ENCODE measurements at regions not wholly inside any gene's neighbourhood (a gene's known extent, or its start where the extent isn't known, plus 50 kb on each side); places are given as distances from the start of the nearest gene placed in this dataset.

GRCh38 chr5:74326571-74327338, 313.8 kb downstream of the ENC1 start:
- 67% methylated on average over 6 of the region's 6 CpGs for WGBS
- Histone ChIP-seq H3K27ac (ENCODE audit: low read depth) (no peak overlapping the region), H3K4me3 (ENCODE audit: low read depth, low read length) (no peak overlapping the region), H3K36me3 (ENCODE audit: insufficient read depth) (no peaks in the 10 kb centered on the region), H3K4me1 (ENCODE audit: insufficient read depth) (no peaks in the 10 kb centered on the region)
- peak; percentile 51 for DNase-seq (ENCODE audit: extremely low spot score)

GRCh38 chr5:74325866-74326265, 314.7 kb downstream of the ENC1 start:
- Histone ChIP-seq H3K4me1 (ENCODE audit: insufficient read depth) (no peaks in the 10 kb centered on the region), H3K36me3 (ENCODE audit: insufficient read depth) (no peaks in the 10 kb centered on the region), H3K27ac (ENCODE audit: low read depth) (no peak overlapping the region), H3K4me3 (ENCODE audit: low read depth, low read length) (no peak overlapping the region)
- 93% methylated on average over 2 of the region's 2 CpGs for WGBS
- no peak for DNase-seq (ENCODE audit: extremely low spot score)

GRCh38 chr5:74324556-74324955, 316.0 kb downstream of the ENC1 start:
- Histone ChIP-seq H3K4me1 (ENCODE audit: insufficient read depth) (no peaks in the 10 kb centered on the region), H3K36me3 (ENCODE audit: insufficient read depth) (no peaks in the 10 kb centered on the region), H3K27ac (ENCODE audit: low read depth) (no peak overlapping the region), H3K4me3 (ENCODE audit: low read depth, low read length) (no peak overlapping the region)
- DNase-seq (ENCODE audit: extremely low spot score): no peak
- WGBS: 93% methylated on average over 4 of the region's 4 CpGs

GRCh38 chr5:74322944-74323343, 317.6 kb downstream of the ENC1 start:
- Histone ChIP-seq H3K36me3 (ENCODE audit: insufficient read depth) (no peaks in the 10 kb centered on the region), H3K4me1 (ENCODE audit: insufficient read depth) (no peaks in the 10 kb centered on the region), H3K27ac (ENCODE audit: low read depth) (no peak overlapping the region), H3K4me3 (ENCODE audit: low read depth, low read length) (no peak overlapping the region)
- 64% methylated on average over 3 of the region's 3 CpGs for WGBS
- DNase-seq (ENCODE audit: extremely low spot score): no peak

- H3K36me3 ChIP-seq (ENCODE audit: insufficient read depth): no peaks in the 10 kb centered on the region
- no peak overlapping the region for H3K4me3 ChIP-seq (ENCODE audit: low read depth, low read length)
- no peak for DNase-seq (ENCODE audit: extremely low spot score)
- no peak overlapping the region for H3K27ac ChIP-seq (ENCODE audit: low read depth)
- H3K4me1 ChIP-seq (ENCODE audit: insufficient read depth): no peaks in the 10 kb centered on the region
- 83% methylated on average over 2 of the region's 2 CpGs for WGBS
Observed at GRCh38 chr5:74322191-74322590, 318.3 kb downstream of the ENC1 start.

- Histone ChIP-seq H3K27ac (ENCODE audit: low read depth) (no peak overlapping the region), H3K4me1 (ENCODE audit: insufficient read depth) (no peaks in the 10 kb centered on the region), H3K36me3 (ENCODE audit: insufficient read depth) (no peaks in the 10 kb centered on the region), H3K4me3 (ENCODE audit: low read depth, low read length) (no peak overlapping the region)
- no peak for DNase-seq (ENCODE audit: extremely low spot score)
- 88% methylated on average over 5 of the region's 5 CpGs for WGBS
Observed at GRCh38 chr5:74321326-74321725, 319.2 kb downstream of the ENC1 start.

GRCh38 chr5:74320526-74320925, 320.0 kb downstream of the ENC1 start:
- H3K4me1 ChIP-seq (ENCODE audit: insufficient read depth): no peaks in the 10 kb centered on the region
- WGBS: 89% methylated on average over 4 of the region's 4 CpGs
- no peak overlapping the region for H3K4me3 ChIP-seq (ENCODE audit: low read depth, low read length)
- DNase-seq (ENCODE audit: extremely low spot score): no peak
- no peaks in the 10 kb centered on the region for H3K36me3 ChIP-seq (ENCODE audit: insufficient read depth)
- H3K27ac ChIP-seq (ENCODE audit: low read depth): no peak overlapping the region

- no peak overlapping the region for H3K27ac ChIP-seq (ENCODE audit: low read depth)
- H3K4me3 ChIP-seq (ENCODE audit: low read depth, low read length): no peak overlapping the region
- no peak for DNase-seq (ENCODE audit: extremely low spot score)
- WGBS: 87% methylated on average over 3 of the region's 3 CpGs
- H3K36me3 ChIP-seq (ENCODE audit: insufficient read depth): no peaks in the 10 kb centered on the region
- H3K4me1 ChIP-seq (ENCODE audit: insufficient read depth): peaks cover 2% of the 10 kb centered on the region
Observed at GRCh38 chr5:74319076-74319475, 321.5 kb downstream of the ENC1 start.

- 41% methylated on average over 3 of the region's 3 CpGs for WGBS
- peak; percentile 36 for DNase-seq (ENCODE audit: extremely low spot score)
Observed at GRCh38 chr5:74316064-74316603, 324.4 kb downstream of the ENC1 start.

GRCh38 chr5:74314906-74315305, 325.6 kb downstream of the ENC1 start:
- DNase-seq (ENCODE audit: extremely low spot score): no peak
- Histone ChIP-seq H3K36me3 (ENCODE audit: insufficient read depth) (no peaks in the 10 kb centered on the region), H3K4me3 (ENCODE audit: low read depth, low read length) (no peak overlapping the region), H3K4me1 (ENCODE audit: insufficient read depth) (peaks cover 2% of the 10 kb centered on the region), H3K27ac (ENCODE audit: low read depth) (no peak overlapping the region)

More at GRCh38 chr5:74316064-74316603, 324.4 kb downstream of the ENC1 start:
- Histone ChIP-seq H3K27ac (ENCODE audit: low read depth) (no peak overlapping the region), H3K36me3 (ENCODE audit: insufficient read depth) (no peaks in the 10 kb centered on the region), H3K4me3 (ENCODE audit: low read depth, low read length) (no peak overlapping the region), H3K4me1 (ENCODE audit: insufficient read depth) (peaks cover 2% of the 10 kb centered on the region)

- Histone ChIP-seq H3K27ac (ENCODE audit: low read depth) (no peak overlapping the region), H3K4me3 (ENCODE audit: low read depth, low read length) (no peak overlapping the region), H3K36me3 (ENCODE audit: insufficient read depth) (no peaks in the 10 kb centered on the region), H3K4me1 (ENCODE audit: insufficient read depth) (peaks cover 2% of the 10 kb centered on the region)
- DNase-seq (ENCODE audit: extremely low spot score): no peak
- 91% methylated on average over 5 of the region's 5 CpGs for WGBS
Observed at GRCh38 chr5:74313896-74314295, 326.6 kb downstream of the ENC1 start.

- H3K36me3 ChIP-seq (ENCODE audit: insufficient read depth): no peaks in the 10 kb centered on the region
- 79% methylated on average over 2 of the region's 2 CpGs for whole genome bisulfite sequencing
- no peak overlapping the region for H3K27ac ChIP-seq (ENCODE audit: low read depth)
- no peak overlapping the region for H3K4me3 ChIP-seq (ENCODE audit: low read depth, low read length)
- H3K4me1 ChIP-seq (ENCODE audit: insufficient read depth): peaks cover 2% of the 10 kb centered on the region
- DNase-seq (ENCODE audit: extremely low spot score): no peak
Observed at GRCh38 chr5:74312746-74313145, 327.8 kb downstream of the ENC1 start.

- no peak overlapping the region for H3K27ac ChIP-seq (ENCODE audit: low read depth)
- peaks cover 2% of the 10 kb centered on the region for H3K4me1 ChIP-seq (ENCODE audit: insufficient read depth)
- no peaks in the 10 kb centered on the region for H3K36me3 ChIP-seq (ENCODE audit: insufficient read depth)
- whole genome bisulfite sequencing: 85% methylated on average over 1 of the region's 1 CpG
- no peak for DNase-seq (ENCODE audit: extremely low spot score)
- H3K4me3 ChIP-seq (ENCODE audit: low read depth, low read length): no peak overlapping the region
Observed at GRCh38 chr5:74311961-74312360, 328.6 kb downstream of the ENC1 start.

GRCh38 chr5:74310997-74311930, 329.3 kb downstream of the ENC1 start:
- no peaks in the 10 kb centered on the region for H3K36me3 ChIP-seq (ENCODE audit: insufficient read depth)
- peaks cover 2% of the 10 kb centered on the region for H3K4me1 ChIP-seq (ENCODE audit: insufficient read depth)
- WGBS: 80% methylated on average over 8 of the region's 8 CpGs
- no peak overlapping the region for H3K4me3 ChIP-seq (ENCODE audit: low read depth, low read length)
- DNase-seq (ENCODE audit: extremely low spot score): no peak
- H3K27ac ChIP-seq (ENCODE audit: low read depth): no peak overlapping the region
